ENCODE measurements at regions not wholly inside any gene's neighbourhood (a gene's known extent, or its start where the extent isn't known, plus 50 kb on each side); places are given as distances from the start of the nearest gene placed in this dataset.
"Not testable (repeated sequence)": the region's sequence is repeated elsewhere in the genome, so short reads cannot be mapped to it uniquely, and the experiment has no call there.

DNA sequence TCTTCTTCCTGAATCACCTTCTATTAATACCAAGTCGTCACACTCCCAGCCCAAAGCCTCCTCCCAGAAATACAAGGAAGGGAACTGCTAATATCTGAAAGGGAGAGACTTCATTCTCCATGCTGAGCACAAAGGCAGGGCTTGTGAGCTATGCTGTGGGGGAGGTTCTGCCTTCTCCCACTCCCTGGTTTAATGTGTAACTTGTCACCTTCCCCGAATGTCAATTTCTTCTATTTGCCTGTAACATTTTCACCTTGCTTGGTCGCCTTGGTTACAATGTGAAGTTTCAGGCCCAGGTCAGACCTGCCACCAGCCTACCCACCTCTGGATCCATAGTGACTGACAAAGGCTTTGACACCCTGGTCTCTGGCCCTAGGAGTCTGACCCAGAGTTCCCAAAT, 82.0 kb upstream of the ESRRB start:
- intact Hi-C loops (cut with micrococcal nuclease; ENCODE audit: unreplicated experiment), result no loop called here
- Histone ChIP-seq H4K20me1 (ENCODE audit: insufficient read depth) (no peaks in the 10 kb centered on the region), H3K4me1 (replicated peaks; ENCODE audit: insufficient read depth) (no peaks in the 10 kb centered on the region), H2AFZ (no peak overlapping the region), H3K79me2 (ENCODE audit: low read depth) (no peaks in the 10 kb centered on the region), H3K9me2 (ENCODE audit: insufficient read depth) (no peaks in the 10 kb centered on the region), H3K4me3 (no peak overlapping the region), H3K27ac (no peak overlapping the region), H3F3A (ENCODE audit: insufficient read depth, low read depth) (no peaks in the 10 kb centered on the region), H3K36me3 (ENCODE audit: low read depth) (no peaks in the 10 kb centered on the region), H3K9me3 (ENCODE audit: insufficient read depth, low read depth) (no peaks in the 10 kb centered on the region), H3K27me3 (ENCODE audit: insufficient read depth, low read depth) (peaks cover 100% of the 10 kb centered on the region), H3K4me2 (no peak overlapping the region)
- ChIA-PET POLR2A (ENCODE audit: unreplicated experiment) (no interaction called here), CTCF (no interaction called here)
- no TSS peak for BruUV-seq (replicated peaks)
- TF ChIP-seq, protein P1, sequence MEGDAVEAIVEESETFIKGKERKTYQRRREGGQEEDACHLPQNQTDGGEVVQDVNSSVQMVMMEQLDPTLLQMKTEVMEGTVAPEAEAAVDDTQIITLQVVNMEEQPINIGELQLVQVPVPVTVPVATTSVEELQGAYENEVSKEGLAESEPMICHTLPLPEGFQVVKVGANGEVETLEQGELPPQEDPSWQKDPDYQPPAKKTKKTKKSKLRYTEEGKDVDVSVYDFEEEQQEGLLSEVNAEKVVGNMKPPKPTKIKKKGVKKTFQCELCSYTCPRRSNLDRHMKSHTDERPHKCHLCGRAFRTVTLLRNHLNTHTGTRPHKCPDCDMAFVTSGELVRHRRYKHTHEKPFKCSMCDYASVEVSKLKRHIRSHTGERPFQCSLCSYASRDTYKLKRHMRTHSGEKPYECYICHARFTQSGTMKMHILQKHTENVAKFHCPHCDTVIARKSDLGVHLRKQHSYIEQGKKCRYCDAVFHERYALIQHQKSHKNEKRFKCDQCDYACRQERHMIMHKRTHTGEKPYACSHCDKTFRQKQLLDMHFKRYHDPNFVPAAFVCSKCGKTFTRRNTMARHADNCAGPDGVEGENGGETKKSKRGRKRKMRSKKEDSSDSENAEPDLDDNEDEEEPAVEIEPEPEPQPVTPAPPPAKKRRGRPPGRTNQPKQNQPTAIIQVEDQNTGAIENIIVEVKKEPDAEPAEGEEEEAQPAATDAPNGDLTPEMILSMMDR (conservative IDR thresholded peaks at IDR 0.05), result no peak
- no peak for TF ChIP-seq EZH2 (IDR thresholded peaks at IDR 0.05; ENCODE audit: low read depth)
- no peak for DNase-seq

DNA sequence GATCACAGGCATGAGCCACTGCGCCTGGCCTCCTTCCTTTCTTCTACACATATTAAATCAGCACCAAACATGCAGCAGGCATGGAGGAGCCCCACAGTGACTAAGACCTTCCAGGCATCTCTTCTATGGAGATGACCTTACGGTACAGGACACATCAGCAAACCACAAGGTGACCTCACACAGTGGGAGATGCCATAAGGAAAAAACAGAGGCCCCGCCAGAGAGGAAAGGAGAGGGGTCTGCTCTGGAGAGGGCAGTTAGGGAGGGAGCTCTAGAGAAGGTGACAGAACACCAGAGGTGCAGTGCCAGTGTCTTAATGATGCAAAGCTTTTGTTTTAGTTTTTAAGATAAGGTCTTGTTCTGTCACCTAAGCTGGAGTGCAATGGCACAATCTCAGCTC, 81.1 kb upstream of the ESRRB start:
- Histone ChIP-seq H4K20me1 (ENCODE audit: insufficient read depth) (no peaks in the 10 kb centered on the region), H3K4me3 (no peak overlapping the region), H3K4me2 (no peak overlapping the region), H3K9me3 (ENCODE audit: insufficient read depth, low read depth) (no peaks in the 10 kb centered on the region), H2AFZ (no peak overlapping the region), H3K36me3 (ENCODE audit: low read depth) (no peaks in the 10 kb centered on the region), H3K27me3 (ENCODE audit: insufficient read depth, low read depth) (peaks cover 100% of the 10 kb centered on the region), H3K27ac (no peak overlapping the region), H3K9me2 (ENCODE audit: insufficient read depth) (no peaks in the 10 kb centered on the region), H3K79me2 (ENCODE audit: low read depth) (no peaks in the 10 kb centered on the region), H3K4me1 (replicated peaks; ENCODE audit: insufficient read depth) (no peaks in the 10 kb centered on the region), H3F3A (ENCODE audit: insufficient read depth, low read depth) (no peaks in the 10 kb centered on the region)
- intact Hi-C loops (cut with micrococcal nuclease; ENCODE audit: unreplicated experiment), result no loop called here
- no TSS peak for BruUV-seq (replicated peaks)
- ChIA-PET CTCF (no interaction called here), POLR2A (ENCODE audit: unreplicated experiment) (no interaction called here)
- TF ChIP-seq EZH2 (IDR thresholded peaks at IDR 0.05; ENCODE audit: low read depth), result no peak
- TF ChIP-seq, protein P1 (conservative IDR thresholded peaks at IDR 0.05), result no peak
- no peak for DNase-seq

GRCh38 chr14:76298896-76299295, 77.0 kb upstream of the ESRRB start:
- TF ChIP-seq EZH2 (IDR thresholded peaks at IDR 0.05; ENCODE audit: low read depth), result no peak
- TF ChIP-seq, protein P1 (conservative IDR thresholded peaks at IDR 0.05), result no peak
- no TSS peak for BruUV-seq (replicated peaks)
- POLR2A ChIA-PET (ENCODE audit: unreplicated experiment), result no interaction called here

DNA sequence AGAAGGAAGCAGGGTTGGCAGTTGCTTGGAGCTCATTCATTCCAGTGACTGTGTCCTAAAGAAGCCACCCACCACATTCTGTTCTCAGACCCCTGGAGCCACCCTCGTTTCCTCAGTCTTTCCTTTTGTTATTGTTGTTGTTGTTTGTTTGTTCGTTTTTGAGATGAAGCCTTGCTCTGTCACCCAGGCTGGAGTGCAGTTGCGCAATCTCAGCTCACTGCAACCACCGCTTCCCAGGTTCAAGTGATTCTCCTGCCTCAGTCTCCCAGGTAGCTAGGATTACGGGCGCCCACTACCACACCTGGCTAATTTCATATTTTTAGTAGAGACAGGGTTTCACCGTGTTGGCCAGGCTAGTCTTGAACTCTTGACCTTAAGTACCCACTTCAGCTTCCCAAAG, 72.7 kb upstream of the ESRRB start:
- DNase-seq; H3K79me2 ChIP-seq (ENCODE audit: low read depth); H3K4me1 ChIP-seq (replicated peaks; ENCODE audit: insufficient read depth); H3F3A ChIP-seq (ENCODE audit: insufficient read depth, low read depth); POLR2A ChIA-PET (ENCODE audit: unreplicated experiment); H3K36me3 ChIP-seq (ENCODE audit: low read depth); H3K27ac ChIP-seq; H4K20me1 ChIP-seq (ENCODE audit: insufficient read depth); H3K9me3 ChIP-seq (ENCODE audit: insufficient read depth, low read depth); H2AFZ ChIP-seq; H3K4me3 ChIP-seq; H3K9me2 ChIP-seq (ENCODE audit: insufficient read depth); intact Hi-C loops (cut with micrococcal nuclease; ENCODE audit: unreplicated experiment); BruUV-seq (replicated peaks); H3K4me2 ChIP-seq; CTCF ChIA-PET: not testable (repeated sequence)
- peaks cover 98% of the 10 kb centered on the region for H3K27me3 ChIP-seq (ENCODE audit: insufficient read depth, low read depth)

More at GRCh38 chr14:76298896-76299295, 77.0 kb upstream of the ESRRB start:
- Histone ChIP-seq H4K20me1 (ENCODE audit: insufficient read depth) (no peaks in the 10 kb centered on the region), H3K9me2 (ENCODE audit: insufficient read depth) (no peaks in the 10 kb centered on the region), H3F3A (ENCODE audit: insufficient read depth, low read depth) (no peaks in the 10 kb centered on the region), H3K79me2 (ENCODE audit: low read depth) (no peaks in the 10 kb centered on the region), H3K4me3 (no peak overlapping the region), H3K27ac (no peak overlapping the region), H3K9me3 (ENCODE audit: insufficient read depth, low read depth) (no peaks in the 10 kb centered on the region; the same call in 1 of the 2 replicates), H3K4me1 (replicated peaks; ENCODE audit: insufficient read depth) (no peaks in the 10 kb centered on the region), H3K27me3 (ENCODE audit: insufficient read depth, low read depth) (peaks cover 98% of the 10 kb centered on the region), H3K4me2 (no peak overlapping the region), H2AFZ (no peak overlapping the region), H3K36me3 (ENCODE audit: low read depth) (no peaks in the 10 kb centered on the region)
- intact Hi-C loops (cut with micrococcal nuclease; ENCODE audit: unreplicated experiment), result no loop called here
- CTCF ChIA-PET, result no interaction called here
- DNase-seq, result no peak

Measured in PC-9 (cell line).